Kidney (tissue), 13 donors: ENCODE measurements at regions not wholly inside any gene's neighbourhood (a gene's known extent, or its start where the extent isn't known, plus 50 kb on each side); places are given as distances from the start of the nearest gene placed in this dataset.

Experiments
- DNase-seq, 5 donors: peaks; one replicate each; pipeline ENCODE4 v3.0.0-alpha.2; 2013 to 2020
- FAIRE-seq: peaks from 2 replicates; lab custom pipeline; 2012; peaks lifted over from hg19 to GRCh38; lab: Jason Lieb, UNC
- H3K27ac ChIP-seq, 2 donors: one replicate each; pipeline ENCODE4 v1.7.0; 2013; ENCODE audit warnings: low read depth in 2 of 2, low read length in 2 of 2, inconsistent platforms in 1 of 2
- H3K27me3 ChIP-seq: one replicate; pipeline ENCODE4 v1.7.1; 2013; ENCODE audit warnings: low read length, inconsistent platforms; ENCODE audit not compliant: control insufficient read depth, insufficient read depth
- H3K36me3 ChIP-seq, 3 donors: one replicate each; pipeline versions ENCODE4 v1.7.0 to v1.7.1; 2013; ENCODE audit warnings: low read length in 3 of 3, control low read depth in 1 of 3, inconsistent platforms in 1 of 3; ENCODE audit not compliant: insufficient read depth in 3 of 3, control insufficient read depth in 2 of 3
- H3K4me1 ChIP-seq, 3 donors: one replicate each; pipeline versions ENCODE4 v1.7.0 to v1.7.1; 2013; ENCODE audit warnings: low read length in 3 of 3, inconsistent platforms in 1 of 3, low read depth in 1 of 3; ENCODE audit not compliant: control insufficient read depth in 2 of 3, insufficient read depth in 2 of 3
- H3K4me3 ChIP-seq, 3 donors: one replicate each; pipeline versions ENCODE4 v1.7.0 to v1.8.1; 2013; ENCODE audit warnings: low read length in 3 of 3, control low read depth in 1 of 3, inconsistent platforms in 1 of 3
- H3K9ac ChIP-seq, 3 donors: one replicate each; pipeline versions ENCODE4 v1.7.0 to v1.7.1; 2013; ENCODE audit warnings: low read length in 3 of 3, control low read depth in 1 of 3, inconsistent platforms in 1 of 3
- H3K9me3 ChIP-seq, 3 donors: one replicate each; pipeline versions ENCODE4 v1.7.0 to v1.7.1; 2013; ENCODE audit warnings: low read length in 3 of 3, control low read depth in 1 of 3, inconsistent platforms in 1 of 3; ENCODE audit not compliant: control insufficient read depth in 2 of 3, insufficient read depth in 1 of 3
- intact Hi-C: fragments of 100-400 bp; cut with DNase I; formaldehyde crosslinking; loops from one replicate; pipeline ENCODE4 v1.11.1; 2022
- TF ChIP-seq, protein P1 (sequence below): IDR thresholded peaks from 3 replicates; pipeline ENCODE4 v1.5.1; 2012; ENCODE audit warnings: mild to moderate bottlenecking, moderate library complexity, borderline replicate concordance; ENCODE audit not compliant: insufficient read depth; ENCODE audit errors: extremely low read depth
- donor health status: control.
- donor health status: control.
- donor health status: control.
- donor health status: control.
- donor health status: control.
- donor health status: DM: yes; HTN: yes; CAD: no.
- donor health status: Normal renal cell carcinoma (clear cell type).

DNA sequence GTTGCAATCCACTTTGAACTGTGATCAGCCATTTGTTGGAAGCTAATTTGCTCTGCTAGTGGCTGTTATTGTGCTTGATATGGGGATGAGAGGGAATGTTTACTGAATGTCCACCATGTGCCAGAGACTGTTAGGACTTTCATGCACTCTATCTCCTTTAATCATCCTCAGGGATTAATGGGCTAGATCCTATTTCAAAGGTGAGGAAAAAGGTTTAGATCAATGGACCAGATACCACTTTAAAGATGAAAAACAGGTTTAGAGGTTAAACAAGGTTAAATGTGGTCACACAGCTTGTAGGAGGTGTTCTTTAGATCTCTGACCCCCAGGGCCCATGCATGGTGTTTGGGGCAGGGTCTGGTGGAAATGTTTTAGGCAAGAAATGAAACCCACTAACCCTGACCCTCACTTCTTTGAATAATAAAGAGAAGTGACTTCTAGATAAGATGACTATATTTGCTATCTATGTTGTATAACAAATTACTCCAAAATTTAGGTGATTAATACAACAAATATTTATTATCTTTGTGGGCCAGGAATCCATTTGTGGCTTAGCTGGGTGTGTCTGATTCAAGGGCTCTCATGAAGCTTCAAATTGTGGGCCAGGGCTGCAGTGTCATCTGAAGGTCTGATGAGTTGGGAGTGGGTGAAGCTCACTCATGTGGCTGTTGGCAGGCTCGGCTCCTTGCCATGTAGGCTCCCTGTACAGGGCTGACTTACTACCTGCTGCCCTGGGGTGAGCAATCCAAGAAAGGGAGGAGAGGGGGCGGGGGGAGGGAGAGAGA is 127.8 kb upstream of the FOXA2 start:
- TF ChIP-seq, protein P1, sequence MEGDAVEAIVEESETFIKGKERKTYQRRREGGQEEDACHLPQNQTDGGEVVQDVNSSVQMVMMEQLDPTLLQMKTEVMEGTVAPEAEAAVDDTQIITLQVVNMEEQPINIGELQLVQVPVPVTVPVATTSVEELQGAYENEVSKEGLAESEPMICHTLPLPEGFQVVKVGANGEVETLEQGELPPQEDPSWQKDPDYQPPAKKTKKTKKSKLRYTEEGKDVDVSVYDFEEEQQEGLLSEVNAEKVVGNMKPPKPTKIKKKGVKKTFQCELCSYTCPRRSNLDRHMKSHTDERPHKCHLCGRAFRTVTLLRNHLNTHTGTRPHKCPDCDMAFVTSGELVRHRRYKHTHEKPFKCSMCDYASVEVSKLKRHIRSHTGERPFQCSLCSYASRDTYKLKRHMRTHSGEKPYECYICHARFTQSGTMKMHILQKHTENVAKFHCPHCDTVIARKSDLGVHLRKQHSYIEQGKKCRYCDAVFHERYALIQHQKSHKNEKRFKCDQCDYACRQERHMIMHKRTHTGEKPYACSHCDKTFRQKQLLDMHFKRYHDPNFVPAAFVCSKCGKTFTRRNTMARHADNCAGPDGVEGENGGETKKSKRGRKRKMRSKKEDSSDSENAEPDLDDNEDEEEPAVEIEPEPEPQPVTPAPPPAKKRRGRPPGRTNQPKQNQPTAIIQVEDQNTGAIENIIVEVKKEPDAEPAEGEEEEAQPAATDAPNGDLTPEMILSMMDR = no peak
- peak in 1 of 5 donors; percentile 12 for DNase-seq
- H3K9me3 ChIP-seq = no peaks in the 10 kb centered on the region
- no peak overlapping the region for H3K9ac ChIP-seq
- H3K27ac ChIP-seq = no peak overlapping the region
- no peaks in the 10 kb centered on the region for H3K27me3 ChIP-seq
- intact Hi-C loops = no loop called here
- H3K4me3 ChIP-seq = no peak overlapping the region
- no peaks in the 10 kb centered on the region for H3K36me3 ChIP-seq
- FAIRE-seq = no peak
- no peaks in the 10 kb centered on the region for H3K4me1 ChIP-seq

- no peak overlapping the region for H3K4me3 ChIP-seq
- TF ChIP-seq, protein P1 = no peak
- FAIRE-seq = no peak
- H3K9ac ChIP-seq = no peak overlapping the region
- H3K9me3 ChIP-seq = no peaks in the 10 kb centered on the region
- H3K27ac ChIP-seq = no peak overlapping the region
- intact Hi-C loops = no loop called here
- no peak for DNase-seq
- H3K36me3 ChIP-seq = no peaks in the 10 kb centered on the region
- H3K4me1 ChIP-seq = no peaks in the 10 kb centered on the region
- no peaks in the 10 kb centered on the region for H3K27me3 ChIP-seq
Observed at GRCh38 chr20:22716821-22717351, 132.5 kb upstream of the FOXA2 start.

GRCh38 chr20:22717466-22717865 is 133.1 kb upstream of the FOXA2 start:
- Histone ChIP-seq H3K9me3 (no peaks in the 10 kb centered on the region), H3K27me3 (no peaks in the 10 kb centered on the region), H3K4me3 (no peak overlapping the region), H3K9ac (no peak overlapping the region), H3K27ac (no peak overlapping the region), H3K4me1 (no peaks in the 10 kb centered on the region), H3K36me3 (no peaks in the 10 kb centered on the region)
- DNase-seq (no peak), FAIRE-seq (no peak)
- TF ChIP-seq, protein P1 = no peak
- intact Hi-C loops = no loop called here
